ENCODE measurements at regions not wholly inside any gene's neighbourhood (a gene's known extent, or its start where the extent isn't known, plus 50 kb on each side); places are given as distances from the start of the nearest gene placed in this dataset.

GRCh38 chr12:90166012-90166411 lies 457.4 kb upstream of the ATP2B1 start:
- DNase-seq (ENCODE audit: low read depth, low spot score) = no peak
- H3K9me3 ChIP-seq (replicated peaks; ENCODE audit: control insufficient read depth, insufficient read depth, low read length) = no peaks in the 10 kb centered on the region
- H3K4me1 ChIP-seq (ENCODE audit: control insufficient read depth, extremely low read depth, insufficient read depth, low read length) = no peaks in the 10 kb centered on the region
- TF ChIP-seq POLR2A (IDR thresholded peaks at IDR 0.05; ENCODE audit: low read depth, low read length) (no peak), JUN (IDR thresholded peaks at IDR 0.05; ENCODE audit: borderline replicate concordance, insufficient read depth, insufficient read length, low read depth) (no peak), CTCF (IDR thresholded peaks at IDR 0.05; ENCODE audit: extremely low read depth in 1 of 2, insufficient read depth in 1 of 2, low read depth in 1 of 2, low read length in 2 of 2) (no peak), GATA2 (IDR thresholded peaks at IDR 0.05; ENCODE audit: insufficient read depth, insufficient read length, low read depth, low read length) (no peak)
- no peaks in the 10 kb centered on the region for H3K79me2 ChIP-seq (ENCODE audit: control insufficient read depth, insufficient read depth, low read length)
- no peak overlapping the region for H3K4me3 ChIP-seq (replicated peaks in 1 of 3; ENCODE audit: insufficient read depth in 1 of 3, low read depth in 1 of 3, low read length in 3 of 3)
- no peaks in the 10 kb centered on the region for H4K20me1 ChIP-seq (replicated peaks; ENCODE audit: control insufficient read depth, extremely low read depth, insufficient read depth, low read length)
- CTCF ChIA-PET = interaction anchor here (1.4 to 1.5 kb wide), 2 partner anchors 9 to 15 kb away, joined by 4 to 5 read pairs; no protein-coding TSS in a partner anchor
- H3K9ac ChIP-seq (replicated peaks; ENCODE audit: extremely low read depth, insufficient read depth, low read length) = no peak overlapping the region
- H3K27me3 ChIP-seq (ENCODE audit: control insufficient read depth in 2 of 2, insufficient read depth in 2 of 2, low read length in 2 of 2) = no peaks in the 10 kb centered on the region
- dilution Hi-C loops (cut with MboI; ENCODE audit: extremely low pct_ligation_motif_present, low sequenced_read_pairs) = no loop called here
- H2AFZ ChIP-seq (ENCODE audit: low read depth, low read length) = no peak overlapping the region
- POLR2A ChIA-PET = no interaction called here
- FAIRE-seq = peak; percentile 35
- no peaks in the 10 kb centered on the region for H3K36me3 ChIP-seq (ENCODE audit: control insufficient read depth in 2 of 2, extremely low read depth in 1 of 2, insufficient read depth in 2 of 2, low read length in 2 of 2)
- no peak overlapping the region for H3K4me2 ChIP-seq (ENCODE audit: insufficient read depth, low read length)
- H3K9me1 ChIP-seq (replicated peaks; ENCODE audit: control insufficient read depth, extremely low read depth, insufficient read depth, low read length) = no peaks in the 10 kb centered on the region
- no TSS peak for BruUV-seq (replicated peaks)
- H3K27ac ChIP-seq (ENCODE audit: insufficient read depth, low read depth, low read length) = no peak overlapping the region
- intact Hi-C loops (cut with micrococcal nuclease) = no loop called here

- CTCF ChIA-PET = no interaction called here
- TF ChIP-seq EZH2 (IDR thresholded peaks at IDR 0.05; ENCODE audit: borderline replicate concordance, low read depth, low read length, severe bottlenecking) (no peak), GATA2 (IDR thresholded peaks at IDR 0.05; ENCODE audit: insufficient read depth, insufficient read length, low read depth, low read length) (no peak), MAX (IDR thresholded peaks at IDR 0.05; ENCODE audit: insufficient read depth, insufficient read length) (no peak), POLR2A (IDR thresholded peaks at IDR 0.05; ENCODE audit: low read depth, low read length) (no peak), JUN (IDR thresholded peaks at IDR 0.05; ENCODE audit: borderline replicate concordance, insufficient read depth, insufficient read length, low read depth) (no peak), FOS (IDR thresholded peaks at IDR 0.05; ENCODE audit: borderline replicate concordance, insufficient read depth, low read length) (no peak), CTCF (IDR thresholded peaks at IDR 0.05; ENCODE audit: extremely low read depth in 1 of 2, insufficient read depth in 1 of 2, low read depth in 1 of 2, low read length in 2 of 2) (no peak), MYC (IDR thresholded peaks at IDR 0.05; ENCODE audit: low read depth, low read length) (no peak), POLR2AphosphoS5 (IDR thresholded peaks at IDR 0.05; ENCODE audit: insufficient read depth, low read depth, low read length) (no peak)
- intact Hi-C loops (cut with micrococcal nuclease) = no loop called here
Measured at GRCh38 chr12:90163975-90164374, 455.3 kb upstream of the ATP2B1 start.

More at GRCh38 chr12:90163975-90164374, 455.3 kb upstream of the ATP2B1 start:
- FAIRE-seq = no peak
- Histone ChIP-seq H3K4me1 (ENCODE audit: control insufficient read depth, extremely low read depth, insufficient read depth, low read length) (no peaks in the 10 kb centered on the region), H3K27ac (ENCODE audit: insufficient read depth, low read depth, low read length) (no peak overlapping the region), H3K36me3 (ENCODE audit: control insufficient read depth in 2 of 2, extremely low read depth in 1 of 2, insufficient read depth in 2 of 2, low read length in 2 of 2) (no peaks in the 10 kb centered on the region), H3K79me2 (ENCODE audit: control insufficient read depth, insufficient read depth, low read length) (no peaks in the 10 kb centered on the region), H3K9me3 (replicated peaks; ENCODE audit: control insufficient read depth, insufficient read depth, low read length) (no peaks in the 10 kb centered on the region), H4K20me1 (replicated peaks; ENCODE audit: control insufficient read depth, extremely low read depth, insufficient read depth, low read length) (no peaks in the 10 kb centered on the region), H2AFZ (ENCODE audit: low read depth, low read length) (no peak overlapping the region), H3K4me2 (ENCODE audit: insufficient read depth, low read length) (no peak overlapping the region), H3K9me1 (replicated peaks; ENCODE audit: control insufficient read depth, extremely low read depth, insufficient read depth, low read length) (no peaks in the 10 kb centered on the region), H3K4me3 (replicated peaks in 1 of 3; ENCODE audit: insufficient read depth in 1 of 3, low read depth in 1 of 3, low read length in 3 of 3) (no peak overlapping the region), H3K9ac (replicated peaks; ENCODE audit: extremely low read depth, insufficient read depth, low read length) (no peak overlapping the region), H3K27me3 (ENCODE audit: control insufficient read depth in 2 of 2, insufficient read depth in 2 of 2, low read length in 2 of 2) (no peaks in the 10 kb centered on the region)
- no TSS peak for BruUV-seq (replicated peaks)
- DNase-seq (ENCODE audit: low read depth, low spot score) = no peak
- POLR2A ChIA-PET = no interaction called here
- dilution Hi-C loops (cut with MboI; ENCODE audit: extremely low pct_ligation_motif_present, low sequenced_read_pairs) = no loop called here
